ENCODE measurements at regions not wholly inside any gene's neighbourhood (a gene's known extent, or its start where the extent isn't known, plus 50 kb on each side); places are given as distances from the start of the nearest gene placed in this dataset.

DNA sequence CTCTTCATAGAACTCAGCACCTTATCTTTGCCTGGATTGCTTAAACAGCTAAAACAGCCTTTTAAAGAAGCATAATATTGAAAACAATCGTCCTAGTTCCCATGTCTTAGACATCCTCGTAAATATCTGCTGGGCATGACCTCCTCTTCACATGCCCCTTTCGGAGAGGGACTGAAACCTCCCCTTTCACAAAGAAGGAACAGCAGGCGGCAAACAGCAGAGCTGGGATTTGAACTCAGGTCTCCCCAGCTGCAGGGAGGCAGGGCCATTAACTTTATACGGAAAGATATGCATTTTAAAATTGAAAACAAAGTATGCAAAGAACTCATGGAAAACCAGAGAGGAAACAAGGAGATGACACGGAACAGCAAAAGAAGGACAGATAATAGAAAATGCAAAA lies 249.9 kb downstream of the FOXL1 start (continued):
- TF ChIP-seq, protein P1, sequence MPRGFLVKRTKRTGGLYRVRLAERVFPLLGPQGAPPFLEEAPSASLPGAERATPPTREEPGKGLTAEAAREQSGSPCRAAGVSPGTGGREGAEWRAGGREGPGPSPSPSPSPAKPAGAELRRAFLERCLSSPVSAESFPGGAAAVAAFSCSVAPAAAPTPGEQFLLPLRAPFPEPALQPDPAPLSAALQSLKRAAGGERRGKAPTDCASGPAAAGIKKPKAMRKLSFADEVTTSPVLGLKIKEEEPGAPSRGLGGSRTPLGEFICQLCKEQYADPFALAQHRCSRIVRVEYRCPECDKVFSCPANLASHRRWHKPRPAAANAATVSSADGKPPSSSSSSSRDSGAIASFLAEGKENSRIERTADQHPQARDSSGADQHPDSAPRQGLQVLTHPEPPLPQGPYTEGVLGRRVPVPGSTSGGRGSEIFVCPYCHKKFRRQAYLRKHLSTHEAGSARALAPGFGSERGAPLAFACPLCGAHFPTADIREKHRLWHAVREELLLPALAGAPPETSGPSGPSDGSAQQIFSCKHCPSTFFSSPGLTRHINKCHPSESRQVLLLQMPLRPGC (tag by site-specific recombination; IDR thresholded peaks at IDR 0.05), result no peak

DNA sequence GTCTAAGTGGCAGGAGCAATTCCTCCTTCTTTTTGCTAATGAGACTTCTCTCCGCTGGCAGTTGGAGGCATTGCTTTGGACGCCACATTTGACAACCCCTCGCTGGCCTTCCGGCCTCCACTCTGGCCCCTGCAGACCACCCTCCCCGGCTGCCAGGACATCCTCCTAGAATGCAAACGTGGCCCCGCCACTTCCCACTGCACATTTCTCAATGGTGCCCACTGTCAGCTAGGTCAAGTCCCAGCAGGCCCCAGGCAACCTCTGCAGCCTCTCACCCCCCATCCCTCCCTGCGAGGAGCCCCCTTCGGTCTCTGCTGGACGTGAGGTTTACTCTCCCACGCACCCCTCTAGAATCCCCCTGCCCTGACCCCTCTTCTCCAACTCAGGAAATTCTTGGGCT lies 250.3 kb downstream of the FOXL1 start:
- ChIA-PET POLR2A (no interaction called here), CTCF (interaction anchor here (1.0 kb wide), 1 partner anchor 264 kb away, joined by 6 read pairs; no protein-coding TSS in a partner anchor)
- Histone ChIP-seq H3K4me3 (ENCODE audit: low read depth, low read length) (no peak overlapping the region), H3K36me3 (ENCODE audit: control insufficient read depth in 2 of 2, insufficient read depth in 1 of 2, low read length in 2 of 2) (no peaks in the 10 kb centered on the region), H3K9me3 (ENCODE audit: control insufficient read depth, insufficient read depth, low read depth, low read length) (no peaks in the 10 kb centered on the region), H3K4me1 (ENCODE audit: control insufficient read depth, insufficient read depth, low read length) (peaks cover 9% of the 10 kb centered on the region), H3K27ac (ENCODE audit: extremely low read depth, low read depth, low read length) (no peak overlapping the region)
- TF ChIP-seq REPIN1 (tag by site-specific recombination; IDR thresholded peaks at IDR 0.05; ENCODE audit: low read depth), result no peak
- TF ChIP-seq SP7 (tag by site-specific recombination; IDR thresholded peaks at IDR 0.05), result no peak
- TF ChIP-seq ZNF777 (tag by site-specific recombination; IDR thresholded peaks at IDR 0.05; ENCODE audit: borderline replicate concordance), result no peak
- no peak for TF ChIP-seq IKZF3 (tag by site-specific recombination; IDR thresholded peaks at IDR 0.05)
- TF ChIP-seq, protein P2, sequence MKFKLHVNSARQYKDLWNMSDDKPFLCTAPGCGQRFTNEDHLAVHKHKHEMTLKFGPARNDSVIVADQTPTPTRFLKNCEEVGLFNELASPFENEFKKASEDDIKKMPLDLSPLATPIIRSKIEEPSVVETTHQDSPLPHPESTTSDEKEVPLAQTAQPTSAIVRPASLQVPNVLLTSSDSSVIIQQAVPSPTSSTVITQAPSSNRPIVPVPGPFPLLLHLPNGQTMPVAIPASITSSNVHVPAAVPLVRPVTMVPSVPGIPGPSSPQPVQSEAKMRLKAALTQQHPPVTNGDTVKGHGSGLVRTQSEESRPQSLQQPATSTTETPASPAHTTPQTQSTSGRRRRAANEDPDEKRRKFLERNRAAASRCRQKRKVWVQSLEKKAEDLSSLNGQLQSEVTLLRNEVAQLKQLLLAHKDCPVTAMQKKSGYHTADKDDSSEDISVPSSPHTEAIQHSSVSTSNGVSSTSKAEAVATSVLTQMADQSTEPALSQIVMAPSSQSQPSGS (tag by site-specific recombination; IDR thresholded peaks at IDR 0.05; ENCODE audit: low read depth), result no peak
- TF ChIP-seq ZNF354C (tag by site-specific recombination; IDR thresholded peaks at IDR 0.05; ENCODE audit: borderline replicate concordance, low read depth), result no peak
- no peak for TF ChIP-seq ZNF747 (tag by site-specific recombination; IDR thresholded peaks at IDR 0.05)
- TF ChIP-seq ZNF423 (tag by site-specific recombination; IDR thresholded peaks at IDR 0.05), result no peak
- TF ChIP-seq ZNF341 (tag by site-specific recombination; IDR thresholded peaks at IDR 0.05; ENCODE audit: low read depth), result no peak
- no peak for TF ChIP-seq GLIS2 (tag by site-specific recombination; IDR thresholded peaks at IDR 0.05)
- TF ChIP-seq ZSCAN30 (tag by site-specific recombination; IDR thresholded peaks at IDR 0.05), result no peak
- TF ChIP-seq ZNF214 (tag by site-specific recombination; IDR thresholded peaks at IDR 0.05; ENCODE audit: borderline replicate concordance), result no peak
- TF ChIP-seq, protein P3, sequence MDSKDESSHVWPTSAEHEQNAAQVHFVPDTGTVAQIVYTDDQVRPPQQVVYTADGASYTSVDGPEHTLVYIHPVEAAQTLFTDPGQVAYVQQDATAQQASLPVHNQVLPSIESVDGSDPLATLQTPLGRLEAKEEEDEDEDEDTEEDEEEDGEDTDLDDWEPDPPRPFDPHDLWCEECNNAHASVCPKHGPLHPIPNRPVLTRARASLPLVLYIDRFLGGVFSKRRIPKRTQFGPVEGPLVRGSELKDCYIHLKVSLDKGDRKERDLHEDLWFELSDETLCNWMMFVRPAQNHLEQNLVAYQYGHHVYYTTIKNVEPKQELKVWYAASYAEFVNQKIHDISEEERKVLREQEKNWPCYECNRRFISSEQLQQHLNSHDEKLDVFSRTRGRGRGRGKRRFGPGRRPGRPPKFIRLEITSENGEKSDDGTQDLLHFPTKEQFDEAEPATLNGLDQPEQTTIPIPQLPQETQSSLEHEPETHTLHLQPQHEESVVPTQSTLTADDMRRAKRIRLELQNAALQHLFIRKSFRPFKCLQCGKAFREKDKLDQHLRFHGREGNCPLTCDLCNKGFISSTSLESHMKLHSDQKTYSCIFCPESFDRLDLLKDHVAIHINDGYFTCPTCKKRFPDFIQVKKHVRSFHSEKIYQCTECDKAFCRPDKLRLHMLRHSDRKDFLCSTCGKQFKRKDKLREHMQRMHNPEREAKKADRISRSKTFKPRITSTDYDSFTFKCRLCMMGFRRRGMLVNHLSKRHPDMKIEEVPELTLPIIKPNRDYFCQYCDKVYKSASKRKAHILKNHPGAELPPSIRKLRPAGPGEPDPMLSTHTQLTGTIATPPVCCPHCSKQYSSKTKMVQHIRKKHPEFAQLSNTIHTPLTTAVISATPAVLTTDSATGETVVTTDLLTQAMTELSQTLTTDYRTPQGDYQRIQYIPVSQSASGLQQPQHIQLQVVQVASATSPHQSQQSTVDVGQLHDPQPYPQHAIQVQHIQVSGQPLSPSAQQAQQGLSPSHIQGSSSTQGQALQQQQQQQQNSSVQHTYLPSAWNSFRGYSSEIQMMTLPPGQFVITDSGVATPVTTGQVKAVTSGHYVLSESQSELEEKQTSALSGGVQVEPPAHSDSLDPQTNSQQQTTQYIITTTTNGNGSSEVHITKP (tag by site-specific recombination; IDR thresholded peaks at IDR 0.05), result no peak
- TF ChIP-seq ZNF114 (tag by site-specific recombination; IDR thresholded peaks at IDR 0.05), result no peak
- TF ChIP-seq ZNF561 (tag by site-specific recombination; IDR thresholded peaks at IDR 0.05; ENCODE audit: borderline replicate concordance), result no peak
- no peak for TF ChIP-seq ZNF426 (tag by site-specific recombination; IDR thresholded peaks at IDR 0.05)

DNA sequence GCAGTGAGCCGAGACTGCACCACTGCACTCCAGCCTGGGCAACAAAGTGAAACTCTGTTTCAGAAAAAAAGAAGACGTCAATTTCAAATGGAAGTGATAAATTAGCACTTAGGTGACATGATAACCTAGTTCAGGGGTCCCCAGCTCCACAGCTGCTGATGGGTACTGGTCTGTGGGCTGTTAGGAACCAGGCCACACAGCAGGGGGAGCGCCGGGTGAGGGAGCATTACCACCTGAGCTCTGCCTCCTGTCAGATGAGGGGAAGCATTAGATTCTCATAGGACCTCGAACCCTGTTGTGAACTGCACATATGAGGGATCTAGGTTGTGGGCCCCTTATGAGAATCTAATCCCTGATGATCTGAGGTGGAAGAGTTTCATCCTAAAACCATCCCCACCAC lies 253.0 kb downstream of the FOXL1 start:
- H3K27ac ChIP-seq (ENCODE audit: extremely low read depth, low read depth, low read length), result no peak overlapping the region
- H3K4me3 ChIP-seq (ENCODE audit: low read depth, low read length), result no peak overlapping the region
- H3K36me3 ChIP-seq (ENCODE audit: control insufficient read depth in 2 of 2, insufficient read depth in 1 of 2, low read length in 2 of 2), result no peaks in the 10 kb centered on the region
- H3K9me3 ChIP-seq (ENCODE audit: control insufficient read depth, insufficient read depth, low read depth, low read length), result no peaks in the 10 kb centered on the region
- H3K4me1 ChIP-seq (ENCODE audit: control insufficient read depth, insufficient read depth, low read length), result no peaks in the 10 kb centered on the region
- CTCF ChIA-PET, result interaction anchor here (0.7 to 1.1 kb wide), 3 partner anchors 115 to 267 kb away, joined by 3 to 4 read pairs (median 3); no protein-coding TSS in a partner anchor
- POLR2A ChIA-PET, result interaction anchor here (0.6 kb wide), 1 partner anchor 17 kb away, joined by 5 read pairs; no protein-coding TSS in a partner anchor
- TF ChIP-seq ZNF16 (tag by site-specific recombination; IDR thresholded peaks at IDR 0.05; ENCODE audit: low read depth) (no peak), ZNF140 (tag by site-specific recombination; IDR thresholded peaks at IDR 0.05) (no peak), ZNF791 (tag by site-specific recombination; IDR thresholded peaks at IDR 0.05) (no peak), ZNF184 (tag by site-specific recombination; IDR thresholded peaks at IDR 0.05) (no peak), ZNF292 (tag by site-specific recombination; IDR thresholded peaks at IDR 0.05; ENCODE audit: borderline replicate concordance, low read depth) (no peak), ZNF830 (tag by site-specific recombination; IDR thresholded peaks at IDR 0.05; ENCODE audit: low read depth) (no peak), ZNF335 (tag by site-specific recombination; conservative IDR thresholded peaks at IDR 0.05) (no peak)
- TF ChIP-seq, protein P2 (tag by site-specific recombination; IDR thresholded peaks at IDR 0.05; ENCODE audit: low read depth), result no peak
- TF ChIP-seq, protein P4, sequence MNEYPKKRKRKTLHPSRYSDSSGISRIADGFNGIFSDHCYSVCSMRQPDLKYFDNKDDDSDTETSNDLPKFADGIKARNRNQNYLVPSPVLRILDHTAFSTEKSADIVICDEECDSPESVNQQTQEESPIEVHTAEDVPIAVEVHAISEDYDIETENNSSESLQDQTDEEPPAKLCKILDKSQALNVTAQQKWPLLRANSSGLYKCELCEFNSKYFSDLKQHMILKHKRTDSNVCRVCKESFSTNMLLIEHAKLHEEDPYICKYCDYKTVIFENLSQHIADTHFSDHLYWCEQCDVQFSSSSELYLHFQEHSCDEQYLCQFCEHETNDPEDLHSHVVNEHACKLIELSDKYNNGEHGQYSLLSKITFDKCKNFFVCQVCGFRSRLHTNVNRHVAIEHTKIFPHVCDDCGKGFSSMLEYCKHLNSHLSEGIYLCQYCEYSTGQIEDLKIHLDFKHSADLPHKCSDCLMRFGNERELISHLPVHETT (tag by site-specific recombination; IDR thresholded peaks at IDR 0.05), result no peak
